ENCODE measurements at regions not wholly inside any gene's neighbourhood (a gene's known extent, or its start where the extent isn't known, plus 50 kb on each side); places are given as distances from the start of the nearest gene placed in this dataset.

DNA sequence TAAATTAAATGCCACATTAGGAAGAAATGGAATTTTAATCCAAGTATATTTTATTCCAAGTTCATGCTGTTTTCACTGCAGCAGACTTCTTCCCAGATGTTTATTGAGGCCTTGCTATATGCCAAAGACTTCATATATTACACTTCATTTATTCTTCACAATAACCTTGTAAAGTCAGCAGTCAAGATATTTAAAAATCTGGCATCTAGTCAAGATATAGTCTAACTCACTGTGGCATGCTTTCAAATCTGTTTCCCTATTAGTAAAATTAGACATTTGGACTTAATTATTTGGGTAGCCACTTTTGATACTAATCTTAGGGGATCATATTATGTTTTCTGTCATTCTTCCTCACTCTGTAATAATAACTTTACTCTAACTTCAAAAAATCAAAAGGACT, 81.5 kb upstream of the VGLL3 start:
- TF ChIP-seq, protein P1, sequence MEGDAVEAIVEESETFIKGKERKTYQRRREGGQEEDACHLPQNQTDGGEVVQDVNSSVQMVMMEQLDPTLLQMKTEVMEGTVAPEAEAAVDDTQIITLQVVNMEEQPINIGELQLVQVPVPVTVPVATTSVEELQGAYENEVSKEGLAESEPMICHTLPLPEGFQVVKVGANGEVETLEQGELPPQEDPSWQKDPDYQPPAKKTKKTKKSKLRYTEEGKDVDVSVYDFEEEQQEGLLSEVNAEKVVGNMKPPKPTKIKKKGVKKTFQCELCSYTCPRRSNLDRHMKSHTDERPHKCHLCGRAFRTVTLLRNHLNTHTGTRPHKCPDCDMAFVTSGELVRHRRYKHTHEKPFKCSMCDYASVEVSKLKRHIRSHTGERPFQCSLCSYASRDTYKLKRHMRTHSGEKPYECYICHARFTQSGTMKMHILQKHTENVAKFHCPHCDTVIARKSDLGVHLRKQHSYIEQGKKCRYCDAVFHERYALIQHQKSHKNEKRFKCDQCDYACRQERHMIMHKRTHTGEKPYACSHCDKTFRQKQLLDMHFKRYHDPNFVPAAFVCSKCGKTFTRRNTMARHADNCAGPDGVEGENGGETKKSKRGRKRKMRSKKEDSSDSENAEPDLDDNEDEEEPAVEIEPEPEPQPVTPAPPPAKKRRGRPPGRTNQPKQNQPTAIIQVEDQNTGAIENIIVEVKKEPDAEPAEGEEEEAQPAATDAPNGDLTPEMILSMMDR (IDR thresholded peaks at IDR 0.05): no peak
- TF ChIP-seq POLR2A (IDR thresholded peaks at IDR 0.05) (no peak), POLR2AphosphoS5 (IDR thresholded peaks at IDR 0.05) (no peak)

All from prostate gland (tissue), 2 donors.